HG03439 (cell line): ENCODE measurements at regions not wholly inside any gene's neighbourhood (a gene's known extent, or its start where the extent isn't known, plus 50 kb on each side); places are given as distances from the start of the nearest gene placed in this dataset.
"Not testable (repeated sequence)": the region's sequence is repeated elsewhere in the genome, so short reads cannot be mapped to it uniquely, and the experiment has no call there.

Experiments
- ATAC-seq: cut with Tn5 transposase; IDR thresholded peaks from one replicate; pipeline ENCODE4 v1.9.1; 2021; ENCODE audit warnings: mild to moderate bottlenecking, moderate library complexity; ENCODE audit not compliant: unreplicated experiment

- no peak for ATAC-seq
Measured at GRCh38 chr11:90525962-90526361, 303.1 kb upstream of the CHORDC1 start.

DNA sequence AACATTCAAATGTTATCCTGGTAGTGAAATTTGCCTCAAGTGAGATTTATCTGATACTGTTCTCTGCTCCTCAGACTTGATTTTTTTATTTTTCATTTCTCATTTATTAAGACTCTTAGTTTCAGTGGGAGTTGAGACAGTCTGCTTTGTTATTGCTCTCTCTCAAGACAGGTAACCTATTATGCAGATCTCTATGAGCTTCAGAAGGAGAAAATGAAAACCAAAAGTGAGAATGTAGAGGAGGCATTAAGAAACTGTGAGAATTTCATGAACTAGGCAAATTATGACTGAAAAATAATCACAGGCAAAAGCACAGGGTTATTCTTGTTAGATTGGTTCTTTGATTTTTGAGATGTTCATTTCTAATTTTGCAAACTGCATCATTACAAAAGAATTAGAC lies 290.0 kb upstream of the CHORDC1 start:
- ATAC-seq = peak; percentile 85

DNA sequence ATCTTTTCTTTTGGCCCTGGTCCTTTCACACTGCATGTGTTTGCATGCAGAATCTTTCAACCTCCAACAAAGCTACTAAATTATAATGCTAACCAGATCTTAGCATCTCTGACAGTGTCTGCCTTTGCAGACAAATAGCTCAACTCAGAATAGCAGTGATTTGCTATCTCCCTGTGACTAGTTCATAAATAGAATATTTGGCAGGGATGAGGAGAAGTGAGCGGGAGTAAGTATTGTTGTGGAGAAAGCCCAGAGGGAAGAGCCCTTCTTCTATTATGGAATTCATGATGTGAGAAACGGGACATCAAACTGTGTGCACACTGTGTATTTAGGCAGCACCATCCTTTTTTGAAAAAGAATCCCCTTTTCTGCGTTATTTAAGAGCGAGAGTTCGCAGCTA lies 288.0 kb upstream of the CHORDC1 start:
- ATAC-seq = no peak

GRCh38 chr11:90500922-90501568 lies 278.2 kb upstream of the CHORDC1 start:
- no peak for ATAC-seq

GRCh38 chr11:90496722-90497121 lies 273.9 kb upstream of the CHORDC1 start:
- no peak for ATAC-seq

DNA sequence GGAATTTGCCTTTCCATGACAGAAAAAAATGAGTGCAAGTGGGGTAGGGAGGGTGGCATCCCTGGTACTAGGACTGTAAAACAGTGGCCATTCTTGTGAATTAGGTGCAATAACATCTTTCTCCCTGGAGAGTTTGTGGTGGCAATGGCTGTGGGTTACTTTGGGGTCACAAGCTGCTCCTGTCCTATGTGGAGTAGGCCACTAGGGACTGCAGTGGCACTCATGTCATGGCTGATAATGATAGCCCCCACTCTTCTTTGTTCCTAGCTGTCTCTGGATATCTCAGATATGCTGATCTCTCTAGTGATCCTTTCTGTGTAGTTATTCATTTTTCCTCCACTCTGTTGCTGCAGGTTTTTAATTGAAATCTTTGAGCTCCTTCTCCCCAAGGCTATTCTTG lies 270.5 kb upstream of the CHORDC1 start:
- ATAC-seq = no peak

DNA sequence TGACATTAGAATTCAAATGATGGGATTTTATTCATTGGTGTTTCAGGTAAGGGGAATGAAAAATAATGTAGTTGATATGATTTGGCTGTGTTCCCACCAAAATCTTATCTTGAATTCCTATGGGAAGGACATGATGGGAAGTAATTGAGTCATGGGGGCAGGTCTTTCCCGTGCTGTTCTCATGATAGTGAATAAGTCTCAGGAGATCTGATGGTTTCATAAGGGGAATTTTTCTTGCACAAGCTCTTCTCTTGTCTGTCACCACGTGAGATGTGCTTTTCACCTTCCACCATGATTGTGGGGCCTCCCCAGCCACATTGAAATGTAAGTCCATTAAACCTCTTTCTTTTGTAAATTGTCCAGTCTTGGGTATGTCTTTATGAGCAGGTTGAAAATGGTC lies 268.6 kb upstream of the CHORDC1 start:
- no peak for ATAC-seq

DNA sequence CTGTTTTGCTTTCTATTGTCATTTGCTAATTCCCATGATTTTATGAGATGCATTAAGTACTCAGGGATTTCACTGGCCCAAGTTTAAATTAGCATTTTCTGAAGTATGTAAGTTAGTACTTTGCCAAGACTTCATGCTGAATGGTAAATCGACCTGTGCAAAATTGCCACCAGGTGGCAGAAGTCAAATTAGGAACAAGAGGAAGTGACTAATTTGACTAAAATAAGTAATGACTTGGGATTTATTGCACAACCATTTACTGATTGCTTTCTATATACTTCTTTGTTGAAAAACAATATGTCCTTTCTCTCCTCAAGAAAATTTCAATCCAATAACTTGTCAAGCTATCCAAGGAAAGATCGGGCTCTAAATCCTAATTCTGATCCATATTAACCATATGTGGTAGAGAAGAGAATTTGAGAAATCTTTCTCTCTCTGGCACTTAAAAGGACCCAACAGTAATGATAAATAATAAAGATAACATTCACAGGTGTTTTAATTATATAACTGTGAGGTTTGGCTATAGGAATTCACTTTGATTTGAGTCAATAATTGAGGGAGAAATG lies 253.7 kb upstream of the CHORDC1 start:
- no peak for ATAC-seq

- ATAC-seq = no peak
Measured at GRCh38 chr11:90468923-90469322, 246.1 kb upstream of the CHORDC1 start.

DNA sequence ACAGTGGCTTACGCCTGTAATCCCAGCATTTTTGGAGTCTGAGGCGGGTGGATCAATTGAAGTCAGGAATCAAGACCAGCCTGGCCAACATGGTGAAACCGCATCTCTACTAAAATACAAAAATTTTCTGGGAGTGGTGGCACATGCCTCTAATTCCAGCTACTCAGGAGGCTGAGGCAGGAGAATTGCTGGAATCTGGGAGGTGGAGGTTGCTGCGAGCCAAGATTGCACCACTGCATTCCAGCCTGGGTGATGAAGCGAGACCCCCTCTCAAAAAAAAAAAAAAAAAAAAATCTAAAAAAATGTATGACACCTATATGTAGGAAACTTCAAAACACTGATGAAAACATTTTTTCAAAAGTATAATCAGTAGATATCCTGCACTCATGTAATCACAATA lies 242.7 kb upstream of the CHORDC1 start:
- ATAC-seq = no peak

DNA sequence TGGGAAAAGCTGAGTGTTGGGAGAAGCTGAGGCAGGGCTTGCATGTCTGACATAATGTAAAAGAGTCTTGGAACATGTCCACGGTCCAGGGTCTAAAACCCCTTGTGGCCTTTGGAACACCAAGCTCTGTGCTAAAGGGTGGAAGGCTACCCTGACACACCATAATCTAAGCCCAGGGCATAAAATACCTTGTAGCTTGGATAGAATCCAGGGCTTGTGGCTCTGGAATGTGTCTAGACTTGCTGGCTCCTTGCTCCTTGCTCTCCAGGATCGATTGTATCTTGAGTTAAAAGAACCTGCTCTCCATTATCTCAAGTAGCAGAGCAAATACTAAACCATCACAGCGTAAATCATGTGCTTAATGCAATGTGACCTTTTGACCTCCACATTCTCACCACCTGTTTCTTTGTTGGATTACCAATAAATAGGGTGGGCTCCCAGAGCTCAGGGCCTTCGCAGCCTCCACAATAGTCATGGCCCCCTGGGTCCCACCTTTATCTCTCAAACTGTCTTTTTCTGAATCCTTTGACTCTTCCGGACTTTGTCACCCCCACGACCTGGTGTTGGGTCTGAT lies 232.6 kb upstream of the CHORDC1 start:
- ATAC-seq = not testable (repeated sequence)

GRCh38 chr11:90453525-90453924 lies 230.7 kb upstream of the CHORDC1 start:
- ATAC-seq = no peak

GRCh38 chr11:90449606-90450005 lies 226.8 kb upstream of the CHORDC1 start:
- no peak for ATAC-seq

DNA sequence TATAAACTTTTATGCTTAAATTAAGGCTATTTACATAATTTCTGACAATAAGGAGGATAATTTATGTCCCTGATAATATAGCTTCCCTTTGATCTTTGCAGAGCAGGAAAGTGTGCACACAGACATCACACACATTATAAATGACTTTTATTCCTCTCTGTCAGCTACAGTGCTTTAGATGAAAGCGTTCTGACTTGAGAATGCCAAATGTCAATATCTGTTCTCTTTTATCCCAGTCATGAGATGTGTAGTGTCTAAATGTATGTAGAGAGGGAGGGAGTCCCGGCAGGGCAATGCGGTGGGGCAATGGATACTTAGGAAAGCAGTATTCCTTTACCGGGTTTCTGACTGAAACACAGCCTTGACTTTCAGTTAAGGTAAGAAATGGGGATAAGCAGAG lies 225.4 kb upstream of the CHORDC1 start:
- ATAC-seq = no peak

GRCh38 chr11:90447618-90448017 lies 224.8 kb upstream of the CHORDC1 start:
- ATAC-seq = no peak

- ATAC-seq = no peak
Measured at GRCh38 chr11:90446207-90446606, 223.4 kb upstream of the CHORDC1 start.

- no peak for ATAC-seq
Measured at GRCh38 chr11:90438069-90438468, 215.2 kb upstream of the CHORDC1 start.

GRCh38 chr11:90434858-90435257 lies 212.0 kb upstream of the CHORDC1 start:
- no peak for ATAC-seq

- ATAC-seq = no peak
Measured at GRCh38 chr11:90428836-90429235, 206.0 kb upstream of the CHORDC1 start.

GRCh38 chr11:90426442-90426841 lies 203.6 kb upstream of the CHORDC1 start:
- ATAC-seq = no peak

DNA sequence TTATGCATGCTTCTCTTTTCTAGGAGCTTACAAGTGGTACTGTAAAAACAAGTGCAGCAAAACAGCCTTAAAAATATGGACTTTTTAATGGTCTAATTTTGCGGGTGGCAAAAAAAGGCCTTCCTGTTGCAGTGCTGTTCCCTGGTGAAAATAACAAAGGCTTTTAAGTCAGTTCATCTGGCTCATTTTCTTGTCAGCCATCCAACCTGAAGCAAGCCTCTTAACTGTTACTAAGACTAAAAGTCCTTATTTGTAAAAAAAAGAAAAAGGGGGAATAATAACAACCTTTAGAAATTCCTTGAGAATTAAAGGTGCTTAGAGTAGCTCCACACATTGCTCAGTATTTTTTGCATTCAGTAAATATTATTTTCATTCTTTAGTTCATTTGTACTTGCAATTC lies 200.5 kb upstream of the CHORDC1 start:
- ATAC-seq = no peak

- ATAC-seq = not testable (repeated sequence)
Measured at GRCh38 chr11:90422787-90423186, 199.9 kb upstream of the CHORDC1 start.

DNA sequence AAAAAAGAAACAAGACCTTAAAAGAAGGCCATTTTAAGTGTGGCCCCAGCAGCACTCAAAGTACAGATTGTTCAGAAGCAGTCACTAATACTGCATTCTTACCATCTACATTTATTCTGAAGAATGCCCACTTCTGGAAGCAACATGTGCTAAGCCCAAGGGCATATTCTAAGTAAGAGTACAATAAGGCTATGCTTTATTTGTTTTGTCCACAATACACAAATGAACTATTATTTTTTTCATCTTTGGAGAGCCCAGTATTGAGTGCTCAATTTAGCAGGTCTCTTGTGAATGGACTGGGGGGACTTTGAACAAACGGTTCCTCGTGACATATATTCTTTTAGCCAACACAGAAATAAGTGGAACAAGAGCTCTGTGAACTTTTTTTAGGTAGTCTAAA lies 191.4 kb upstream of the CHORDC1 start:
- ATAC-seq = no peak
